ENCODE measurements at regions not wholly inside any gene's neighbourhood (a gene's known extent, or its start where the extent isn't known, plus 50 kb on each side); places are given as distances from the start of the nearest gene placed in this dataset.

GRCh38 chr1:101130673-101131072, 105.1 kb upstream of the DPH5 start (continued):
- no peak for TF ChIP-seq MEF2B (IDR thresholded peaks at IDR 0.05; ENCODE audit: partially characterized antibody, poor library complexity, severe bottlenecking)
- no peak for TF ChIP-seq NFIC (IDR thresholded peaks at IDR 0.05; ENCODE audit: low read depth, low read length)
- TF ChIP-seq RUNX3 (IDR thresholded peaks at IDR 0.05; ENCODE audit: low read length), result no peak
- TF ChIP-seq NFXL1 (IDR thresholded peaks at IDR 0.05; ENCODE audit: borderline replicate concordance), result no peak
- no peak for TF ChIP-seq CHD4 (IDR thresholded peaks at IDR 0.05)

GRCh38 chr1:101128846-101129245, 103.3 kb upstream of the DPH5 start:
- Histone ChIP-seq H3K9me3 (replicated peaks; ENCODE audit: control insufficient read depth, insufficient read depth, low read length) (no peaks in the 10 kb centered on the region; the same call in 2 of the 3 replicates), H3K9ac (ENCODE audit: control insufficient read depth, insufficient read depth, low read length) (no peak overlapping the region), H3K27ac (ENCODE audit: control insufficient read depth, insufficient read depth) (no peak overlapping the region), H3K36me3 (ENCODE audit: control insufficient read depth in 2 of 2, insufficient read depth in 2 of 2, low read length in 1 of 2) (no peaks in the 10 kb centered on the region), H3K79me2 (ENCODE audit: control insufficient read depth, insufficient read depth, low read length) (no peaks in the 10 kb centered on the region), H4K20me1 (ENCODE audit: control insufficient read depth, insufficient read depth) (no peaks in the 10 kb centered on the region), H3K4me1 (ENCODE audit: control insufficient read depth, insufficient read depth, low read length) (peaks cover 6% of the 10 kb centered on the region), H2AFZ (ENCODE audit: control insufficient read depth, low read depth, low read length) (no peak overlapping the region), H3K4me2 (ENCODE audit: control insufficient read depth, insufficient read depth) (no peak overlapping the region), H3K27me3 (replicated peaks in 1 of 2; ENCODE audit: control insufficient read depth in 2 of 2, insufficient read depth in 2 of 2, low read length in 1 of 2) (no peaks in the 10 kb centered on the region), H3K4me3 (no peak overlapping the region)
- TF ChIP-seq LARP7 (IDR thresholded peaks at IDR 0.05) (no peak), ESRRA (IDR thresholded peaks at IDR 0.05; ENCODE audit: low read length) (no peak), CEBPB (IDR thresholded peaks at IDR 0.05; ENCODE audit: borderline replicate concordance in 1 of 2, low read depth in 2 of 2, low read length in 2 of 2) (no peak), STAT3 (IDR thresholded peaks at IDR 0.05; ENCODE audit: low read depth, low read length) (no peak), ZNF592 (IDR thresholded peaks at IDR 0.05) (no peak), WRNIP1 (IDR thresholded peaks at IDR 0.05; ENCODE audit: borderline replicate concordance, low read depth, low read length) (no peak), ZNF207 (IDR thresholded peaks at IDR 0.05; ENCODE audit: borderline replicate concordance) (no peak), CHD1 (IDR thresholded peaks at IDR 0.05; ENCODE audit: low read depth, low read length) (no peak), JUNB (IDR thresholded peaks at IDR 0.05) (no peak), ZNF622 (IDR thresholded peaks at IDR 0.05) (no peak)
- TF ChIP-seq, protein P1, sequence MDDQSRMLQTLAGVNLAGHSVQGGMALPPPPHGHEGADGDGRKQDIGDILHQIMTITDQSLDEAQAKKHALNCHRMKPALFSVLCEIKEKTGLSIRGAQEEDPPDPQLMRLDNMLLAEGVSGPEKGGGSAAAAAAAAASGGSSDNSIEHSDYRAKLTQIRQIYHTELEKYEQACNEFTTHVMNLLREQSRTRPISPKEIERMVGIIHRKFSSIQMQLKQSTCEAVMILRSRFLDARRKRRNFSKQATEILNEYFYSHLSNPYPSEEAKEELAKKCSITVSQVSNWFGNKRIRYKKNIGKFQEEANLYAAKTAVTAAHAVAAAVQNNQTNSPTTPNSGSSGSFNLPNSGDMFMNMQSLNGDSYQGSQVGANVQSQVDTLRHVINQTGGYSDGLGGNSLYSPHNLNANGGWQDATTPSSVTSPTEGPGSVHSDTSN (IDR thresholded peaks at IDR 0.05; ENCODE audit: insufficient replicate concordance, low read depth, low read length), result no peak
- TF ChIP-seq, protein P2, sequence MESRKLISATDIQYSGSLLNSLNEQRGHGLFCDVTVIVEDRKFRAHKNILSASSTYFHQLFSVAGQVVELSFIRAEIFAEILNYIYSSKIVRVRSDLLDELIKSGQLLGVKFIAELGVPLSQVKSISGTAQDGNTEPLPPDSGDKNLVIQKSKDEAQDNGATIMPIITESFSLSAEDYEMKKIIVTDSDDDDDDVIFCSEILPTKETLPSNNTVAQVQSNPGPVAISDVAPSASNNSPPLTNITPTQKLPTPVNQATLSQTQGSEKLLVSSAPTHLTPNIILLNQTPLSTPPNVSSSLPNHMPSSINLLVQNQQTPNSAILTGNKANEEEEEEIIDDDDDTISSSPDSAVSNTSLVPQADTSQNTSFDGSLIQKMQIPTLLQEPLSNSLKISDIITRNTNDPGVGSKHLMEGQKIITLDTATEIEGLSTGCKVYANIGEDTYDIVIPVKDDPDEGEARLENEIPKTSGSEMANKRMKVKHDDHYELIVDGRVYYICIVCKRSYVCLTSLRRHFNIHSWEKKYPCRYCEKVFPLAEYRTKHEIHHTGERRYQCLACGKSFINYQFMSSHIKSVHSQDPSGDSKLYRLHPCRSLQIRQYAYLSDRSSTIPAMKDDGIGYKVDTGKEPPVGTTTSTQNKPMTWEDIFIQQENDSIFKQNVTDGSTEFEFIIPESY (IDR thresholded peaks at IDR 0.05), result no peak
- in situ Hi-C loops (cut with MboI), result no loop called here
- SMC1A ChIA-PET (ENCODE audit: uncharacterized antibody, unreplicated experiment), result interaction anchor here (0.9 to 1.0 kb wide), 2 partner anchors 13 to 54 kb away, joined by 3 read pairs; no protein-coding TSS in a partner anchor
- BruUV-seq (replicated peaks), result no TSS peak
- ATAC-seq (peak; percentile 27; the same call in 1 of the 3 replicates), DNase-seq (ENCODE audit: low read depth, low spot score) (no peak), FAIRE-seq (peak; percentile 7)
- POLR2A ChIA-PET, result no interaction called here
- RAD21 ChIA-PET (ENCODE audit: unreplicated experiment), result no interaction called here
- intact Hi-C loops (cut with micrococcal nuclease; ENCODE audit: unreplicated experiment), result no loop called here
- CTCF ChIA-PET, result interaction anchor here (1.2 kb wide), 1 partner anchor 8 kb away, joined by 3 read pairs; no protein-coding TSS in a partner anchor
